Activated CD4-positive, alpha-beta T cell treated with anti-CD3 and anti-CD28 coated beads for 1 hour (primary cell): ENCODE measurements at regions not wholly inside any gene's neighbourhood (a gene's known extent, or its start where the extent isn't known, plus 50 kb on each side); places are given as distances from the start of the nearest gene placed in this dataset.
A peak's percentile ranks its signal among the peaks of the same experiment; 100 is the strongest.

ENCODE experiments used
- DNase-seq: peaks from one replicate; pipeline ENCODE4 v3.0.0-alpha.2; 2020

- DNase-seq, result no peak
Observed at GRCh38 chr3:72698154-72698917, 149.9 kb downstream of the SHQ1 start.

DNA sequence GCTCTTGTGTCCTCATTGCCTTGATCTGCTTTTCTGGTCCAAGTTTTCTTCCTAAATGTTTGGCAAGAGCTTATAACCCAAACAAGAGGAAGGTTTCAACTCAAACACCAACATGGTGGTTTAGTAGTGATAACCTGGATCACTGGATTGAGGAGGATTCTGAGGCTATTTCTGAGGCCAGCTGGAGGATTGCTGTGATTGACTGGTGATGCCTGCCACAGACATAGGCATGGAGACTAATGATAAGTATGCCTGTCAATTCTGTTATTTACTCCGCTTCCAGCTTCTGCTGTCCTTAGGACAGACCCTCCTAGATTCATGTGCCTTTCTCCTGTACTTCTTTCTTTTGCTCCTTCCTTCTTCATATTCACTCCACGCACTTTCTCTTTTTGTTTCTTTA lies 150.5 kb downstream of the SHQ1 start:
- no peak for DNase-seq

GRCh38 chr3:72696815-72697214 lies 151.4 kb downstream of the SHQ1 start:
- no peak for DNase-seq

DNA sequence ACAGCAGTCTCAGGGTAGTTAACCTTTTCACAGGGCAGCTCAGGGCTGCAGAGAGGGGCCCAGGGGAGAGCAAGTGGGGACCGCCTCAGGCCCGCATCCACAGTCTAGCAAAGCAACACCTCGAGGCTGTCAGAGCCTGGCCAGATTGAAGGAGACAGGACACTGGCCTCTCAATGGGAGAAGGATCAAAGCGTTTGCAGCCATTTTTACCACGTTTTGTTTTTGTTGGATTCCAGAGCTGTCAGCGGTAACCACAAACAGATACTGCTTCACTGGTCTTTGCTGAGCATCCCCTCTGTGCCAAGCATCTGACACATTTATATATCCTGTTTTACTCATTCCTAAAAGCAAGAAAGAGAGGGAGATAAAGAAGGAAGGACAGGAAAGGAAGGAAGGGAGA lies 153.8 kb downstream of the SHQ1 start:
- DNase-seq, result no peak

- DNase-seq, result no peak
Observed at GRCh38 chr3:72692990-72693389, 155.3 kb downstream of the SHQ1 start.

GRCh38 chr3:72690629-72691028 lies 157.6 kb downstream of the SHQ1 start:
- no peak for DNase-seq

GRCh38 chr3:72682936-72683452 lies 165.3 kb downstream of the SHQ1 start:
- DNase-seq, result no peak

DNA sequence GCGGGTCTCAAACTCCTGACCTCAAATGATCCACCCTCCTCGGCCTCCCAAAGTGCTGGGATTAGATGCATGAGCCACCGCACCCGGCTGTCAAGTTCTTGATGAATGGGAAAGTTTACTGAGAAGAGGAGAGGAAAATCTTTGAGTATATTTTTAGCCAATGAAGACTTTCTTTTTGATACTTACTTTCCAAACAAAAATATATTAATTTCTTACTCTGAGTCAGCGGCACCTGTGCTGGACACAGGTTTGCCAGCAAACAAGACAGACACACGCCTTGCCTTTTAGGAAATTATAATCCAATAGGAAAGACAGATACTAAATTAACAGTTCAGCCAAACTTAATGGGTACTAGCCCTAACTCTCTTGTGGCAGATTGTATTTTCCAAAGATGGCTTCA lies 166.6 kb downstream of the SHQ1 start:
- no peak for DNase-seq

- DNase-seq, result no peak
Observed at GRCh38 chr3:72680766-72681165, 167.5 kb downstream of the SHQ1 start.

GRCh38 chr3:72679540-72680198 lies 168.6 kb downstream of the SHQ1 start:
- DNase-seq, result no peak

DNA sequence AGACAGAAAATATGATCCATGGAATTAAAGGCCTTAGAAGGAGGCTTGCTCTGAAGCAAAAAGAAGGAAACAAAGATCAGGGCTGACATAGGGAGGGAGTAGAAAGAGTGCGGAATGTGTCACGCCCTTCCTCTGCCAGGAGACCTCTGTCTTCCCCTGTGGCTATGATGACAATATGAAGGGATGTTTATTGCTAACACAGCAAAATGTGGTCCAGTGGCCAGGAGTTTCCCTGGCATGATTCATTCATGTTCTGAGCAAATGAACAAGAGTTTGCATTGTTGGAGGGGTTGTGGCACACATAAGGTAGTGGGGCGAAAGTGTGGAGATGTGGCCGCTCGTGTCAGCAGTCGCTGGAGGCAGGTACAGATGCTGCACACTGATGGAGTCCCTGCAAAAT lies 169.4 kb downstream of the SHQ1 start:
- DNase-seq, result no peak

GRCh38 chr3:72678380-72678779 lies 169.9 kb downstream of the SHQ1 start:
- no peak for DNase-seq

- no peak for DNase-seq
Observed at GRCh38 chr3:72675243-72675642, 173.0 kb downstream of the SHQ1 start.

DNA sequence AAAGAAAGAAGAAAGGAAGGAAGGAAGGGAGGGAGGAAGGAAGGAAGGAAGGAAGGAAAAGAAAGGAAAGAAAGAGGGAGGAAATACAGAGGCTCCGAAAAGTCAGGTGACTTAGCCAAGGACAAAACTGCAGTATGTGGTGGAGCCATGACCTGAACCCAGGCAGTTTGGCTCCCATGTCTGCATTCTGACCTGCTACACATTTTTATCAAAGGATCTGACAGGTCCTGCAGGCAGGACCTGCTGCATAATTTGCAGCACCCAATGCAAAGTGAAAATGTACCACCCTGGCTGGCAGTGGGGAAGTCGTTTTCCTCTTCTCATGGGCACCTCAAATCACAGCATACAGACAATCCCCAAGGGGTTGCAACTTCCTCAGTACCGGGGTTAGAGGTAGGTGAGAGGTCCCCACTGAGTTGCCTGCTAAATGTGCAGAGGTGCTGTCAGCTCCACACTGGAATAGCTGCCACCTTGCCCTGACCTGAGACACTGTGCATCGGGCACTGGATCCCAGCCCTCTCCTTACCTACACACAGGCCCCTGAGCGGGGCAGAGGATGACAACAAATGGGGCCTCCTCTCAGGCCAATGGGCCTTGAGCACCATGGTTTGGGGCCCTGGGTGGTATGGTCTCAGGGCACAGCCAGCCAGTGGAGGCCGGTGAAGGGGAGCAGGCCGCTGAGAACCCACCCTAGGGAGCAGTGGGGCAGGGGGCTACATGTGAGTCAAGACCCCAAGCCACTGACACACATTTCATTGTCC lies 175.1 kb downstream of the SHQ1 start:
- DNase-seq, result no peak

DNA sequence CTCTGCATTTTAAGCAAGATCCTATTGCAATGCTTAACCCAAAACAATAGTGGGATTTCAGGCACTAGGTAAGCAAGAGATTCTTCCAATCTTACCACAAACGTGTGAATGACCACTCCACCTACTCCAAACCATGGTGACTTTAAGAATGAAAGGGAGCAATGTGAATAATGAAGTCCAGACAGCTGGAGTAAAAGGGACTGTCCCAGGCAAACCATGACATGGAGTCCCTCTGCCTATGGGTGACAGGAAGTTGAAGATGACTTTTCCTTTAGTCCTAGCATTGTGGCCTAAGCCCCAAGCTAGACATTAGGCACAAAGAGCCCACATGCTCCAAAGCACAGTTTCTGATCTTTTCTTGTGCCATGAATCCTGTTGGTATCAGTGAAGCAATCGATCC lies 179.0 kb downstream of the SHQ1 start:
- DNase-seq, result no peak

DNA sequence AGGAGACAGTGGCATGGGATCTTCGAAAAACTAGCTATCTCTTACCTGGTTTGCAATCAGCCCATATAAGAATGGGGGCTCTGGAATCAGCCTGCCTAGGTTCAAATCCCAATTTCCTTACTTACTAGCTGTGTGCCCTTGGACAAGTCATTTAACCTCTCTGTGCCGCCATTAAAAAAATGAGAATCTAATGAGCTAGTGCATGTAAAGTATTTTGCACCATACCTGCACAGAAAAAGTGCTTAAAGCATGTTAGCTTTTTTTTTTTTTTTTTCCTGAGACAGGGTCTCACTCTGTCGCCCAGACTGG lies 181.8 kb downstream of the SHQ1 start:
- DNase-seq, result no peak

DNA sequence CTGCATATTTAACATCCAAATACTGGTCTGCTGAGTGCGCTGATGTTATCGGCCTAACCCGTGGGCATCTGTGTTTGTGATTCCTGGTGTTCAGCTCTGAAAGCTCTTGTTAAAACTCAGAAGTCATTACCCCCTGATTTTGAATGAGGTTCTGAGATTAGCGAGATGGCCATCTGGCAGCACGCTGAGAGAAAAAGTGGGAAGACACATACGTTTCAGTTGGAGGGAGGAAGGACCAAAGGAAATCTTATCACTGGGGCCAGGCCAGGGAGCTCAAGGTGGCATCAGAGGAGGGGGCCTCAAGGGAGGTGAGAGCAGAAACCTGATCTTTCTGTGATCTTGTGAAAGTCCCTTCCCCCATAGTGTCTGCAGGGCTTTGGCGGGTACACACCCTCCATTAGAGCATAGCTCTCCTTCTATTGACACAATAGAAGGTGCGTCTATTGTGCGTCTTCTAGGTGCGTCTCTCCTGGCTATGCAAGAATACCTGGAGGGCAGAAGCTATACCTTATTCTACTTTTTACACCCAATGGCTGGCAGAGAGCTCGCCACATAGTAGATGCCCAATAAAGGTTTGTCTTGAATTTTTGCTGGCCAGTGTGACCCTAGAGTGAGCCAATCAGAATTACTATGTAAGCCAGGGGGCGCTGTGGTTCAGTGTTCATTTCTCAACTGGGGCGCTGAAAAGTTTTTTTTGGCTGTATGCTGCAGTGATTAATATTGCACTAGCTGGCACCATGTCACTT lies 182.4 kb downstream of the SHQ1 start:
- peak; percentile 30 for DNase-seq

DNA sequence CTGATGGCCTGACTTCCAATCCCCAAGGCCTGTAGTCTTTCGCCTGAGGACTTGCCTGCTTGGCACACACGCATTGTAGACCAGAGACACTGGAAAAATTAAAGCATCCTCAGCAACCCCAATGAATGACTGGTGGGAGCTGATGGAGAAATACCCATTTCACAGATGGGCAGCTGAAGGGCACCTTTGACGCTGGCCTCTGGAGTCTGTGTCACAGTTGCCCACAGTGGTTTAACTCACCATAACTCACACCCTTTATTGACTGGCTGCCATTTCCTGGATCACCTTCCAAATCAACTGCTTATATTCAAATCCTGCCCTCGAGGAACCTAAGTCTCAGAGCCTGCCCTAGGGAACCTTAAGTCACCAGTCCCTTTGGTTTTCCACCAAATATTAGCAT lies 183.1 kb downstream of the SHQ1 start:
- DNase-seq, result no peak

GRCh38 chr3:72664184-72664975 lies 183.9 kb downstream of the SHQ1 start:
- DNase-seq, result no peak

DNA sequence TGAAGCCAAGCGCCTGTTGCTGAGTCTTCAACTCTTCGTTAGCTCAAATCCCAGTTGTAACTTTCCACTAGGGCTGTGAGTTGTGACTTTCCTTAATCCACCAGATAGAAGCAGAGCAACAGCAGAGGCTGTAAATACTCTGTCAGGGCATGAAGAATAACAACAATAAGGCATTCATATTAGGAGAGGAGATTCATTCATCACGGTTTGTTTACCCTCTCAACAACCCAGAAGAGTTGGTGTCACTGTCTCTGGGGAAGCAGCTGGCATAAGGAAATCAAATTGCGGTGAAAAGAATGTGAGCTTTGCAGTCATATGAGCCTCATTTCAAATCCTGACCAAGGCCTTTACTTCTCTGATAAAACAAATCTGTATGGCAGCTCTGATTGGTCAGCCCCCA lies 184.8 kb downstream of the SHQ1 start:
- DNase-seq, result no peak

DNA sequence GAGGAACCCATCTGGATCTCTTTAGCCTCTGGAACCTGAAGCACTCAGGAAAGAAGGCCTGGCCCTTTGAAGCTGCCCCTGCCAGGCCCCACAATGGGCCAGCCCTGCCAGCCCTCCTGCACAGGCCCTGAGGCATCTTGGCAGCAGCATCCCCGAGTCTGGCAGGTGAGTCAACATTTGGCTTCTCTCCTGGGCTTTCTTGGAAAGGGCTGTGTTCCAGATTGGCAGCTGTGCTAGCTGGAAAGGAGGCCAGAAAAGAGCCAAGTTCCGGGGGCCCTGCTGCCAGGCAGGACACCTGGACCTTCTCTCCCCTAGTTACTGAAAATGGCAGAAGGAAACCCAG lies 187.2 kb downstream of the SHQ1 start:
- no peak for DNase-seq

- no peak for DNase-seq
Observed at GRCh38 chr3:72660270-72661114, 187.8 kb downstream of the SHQ1 start.
